Esophagus muscularis mucosa (tissue), 4 donors: ENCODE measurements at regions not wholly inside any gene's neighbourhood (a gene's known extent, or its start where the extent isn't known, plus 50 kb on each side); places are given as distances from the start of the nearest gene placed in this dataset.

Source experiments
- DNase-seq: peaks from one replicate; pipeline ENCODE4 v3.0.0-alpha.2; 2017; ENCODE audit errors: extremely low spot score
- H3K27ac ChIP-seq, 4 donors: fragments of 200-600 bp; sonication (generic); replicated peaks in 1 of 4; 1 replicate in 3 of 4; 2 replicates in 1 of 4; pipeline ENCODE4 v1.5.1; 2016 to 2019; ENCODE audit warnings: mild to moderate bottlenecking in 1 of 4
- H3K27me3 ChIP-seq, 4 donors: fragments of 200-600 bp; sonication (generic); one replicate each; pipeline versions ENCODE4 v1.5.1 to v1.6.0; 2016 to 2019
- H3K36me3 ChIP-seq, 4 donors: fragments of 200-600 bp; sonication (generic); one replicate each; pipeline ENCODE4 v1.5.1; 2016 to 2019
- H3K4me1 ChIP-seq, 4 donors: fragments of 200-600 bp; sonication (generic); one replicate each; pipeline ENCODE4 v1.5.1; 2016 to 2019
- H3K4me3 ChIP-seq, 4 donors: fragments of 200-600 bp; sonication (generic); 1 replicate in 2 of 4; 2 replicates in 2 of 4; pipeline ENCODE4 v1.5.1; 2016 to 2019; ENCODE audit warnings: mild to moderate bottlenecking in 4 of 4, moderate library complexity in 1 of 4
- H3K9me3 ChIP-seq, 4 donors: fragments of 200-600 bp; sonication (generic); 1 replicate in 3 of 4; 2 replicates in 1 of 4; pipeline ENCODE4 v1.5.1; 2016 to 2019
- CTCF ChIP-seq, 3 experiments: fragments of 200-600 bp in 2 of 3; fragments of 450-650 bp in 1 of 3; sonication (generic) in 2 of 3; IDR thresholded peaks; one replicate each; pipeline ENCODE4 v1.5.1; 2017 to 2019; ENCODE audit warnings: antibody characterized with exemption in 3 of 3, mild to moderate bottlenecking in 2 of 3, moderate library complexity in 1 of 3
- EP300 ChIP-seq: sonication (generic); formaldehyde crosslinking; IDR thresholded peaks from one replicate; pipeline ENCODE4 v1.6.1; 2017; ENCODE audit warnings: antibody characterized with exemption
- POLR2A ChIP-seq: fragments of 450-650 bp; IDR thresholded peaks from one replicate; pipeline ENCODE4 v1.6.1; 2017; ENCODE audit warnings: antibody characterized with exemption, moderate library complexity, mild to moderate bottlenecking, low read depth
- POLR2AphosphoS5 ChIP-seq, 2 donors: sonication (generic); formaldehyde crosslinking; IDR thresholded peaks; one replicate each; pipeline ENCODE4 v1.6.1; 2017; ENCODE audit warnings: antibody characterized with exemption in 2 of 2
- WGBS: methylation state at CpG from one replicate; pipeline ENCODE4 v1.1.5; 2018; 5-methylcytosine and 5-hydroxymethylcytosine counted together
- intact Hi-C: fragments of 100-400 bp; cut with DNase I; formaldehyde crosslinking; loops from one replicate; pipeline ENCODE4 v1.15.1; 2023

- intact Hi-C loops: no loop called here
- DNase-seq: no peak
Observed at GRCh38 chr22:47269516-47270088, 507.2 kb downstream of the TBC1D22A start.

GRCh38 chr22:47267513-47268282, 505.2 kb downstream of the TBC1D22A start:
- TF ChIP-seq CTCF (IDR thresholded peaks at IDR 0.05) (no peak), POLR2AphosphoS5 (IDR thresholded peaks at IDR 0.05) (no peak)
- intact Hi-C loops: no loop called here
- H3K4me3 ChIP-seq: no peak overlapping the region
- H3K9me3 ChIP-seq: peaks cover 0 to 18% (median 8%) of the 10 kb centered on the region in 4 donors
- H3K27ac ChIP-seq: no peak overlapping the region
- no peaks in the 10 kb centered on the region for H3K4me1 ChIP-seq
- H3K36me3 ChIP-seq: no peaks in the 10 kb centered on the region
- no peak for DNase-seq
- peaks cover 0 to 5% (median 0%) of the 10 kb centered on the region in 4 donors for H3K27me3 ChIP-seq
- WGBS: 62% methylated on average over 9 of the region's 9 CpGs

More at GRCh38 chr22:47269516-47270088, 507.2 kb downstream of the TBC1D22A start:
- Histone ChIP-seq H3K36me3 (no peaks in the 10 kb centered on the region), H3K4me1 (no peaks in the 10 kb centered on the region), H3K27me3 (peaks cover 0 to 11% (median 0%) of the 10 kb centered on the region in 4 donors), H3K27ac (no peak overlapping the region), H3K4me3 (no peak overlapping the region), H3K9me3 (peaks cover 0 to 18% (median 8%) of the 10 kb centered on the region in 4 donors)
- WGBS: 84% methylated on average over 6 of the region's 6 CpGs
- TF ChIP-seq CTCF (IDR thresholded peaks at IDR 0.05) (no peak), POLR2AphosphoS5 (IDR thresholded peaks at IDR 0.05) (no peak), EP300 (no peak), POLR2A (no peak)

GRCh38 chr22:47266329-47266728, 503.9 kb downstream of the TBC1D22A start:
- no peak for DNase-seq
- Histone ChIP-seq H3K27ac (no peak overlapping the region), H3K36me3 (no peaks in the 10 kb centered on the region), H3K4me3 (no peak overlapping the region), H3K27me3 (peaks cover 0 to 5% (median 0%) of the 10 kb centered on the region in 4 donors), H3K4me1 (no peaks in the 10 kb centered on the region), H3K9me3 (peaks cover 0 to 18% (median 8%) of the 10 kb centered on the region in 4 donors)
- intact Hi-C loops: no loop called here
- TF ChIP-seq CTCF (IDR thresholded peaks at IDR 0.05) (no peak), POLR2AphosphoS5 (IDR thresholded peaks at IDR 0.05) (no peak), POLR2A (no peak), EP300 (no peak)
- WGBS: 75% methylated on average over 4 of the region's 4 CpGs

GRCh38 chr22:47260551-47260950, 498.1 kb downstream of the TBC1D22A start:
- intact Hi-C loops: no loop called here
- H3K4me1 ChIP-seq: no peaks in the 10 kb centered on the region
- H3K4me3 ChIP-seq: no peak overlapping the region
- TF ChIP-seq POLR2AphosphoS5 (IDR thresholded peaks at IDR 0.05): no peak
- no peak for TF ChIP-seq CTCF (IDR thresholded peaks at IDR 0.05)
- no peak for TF ChIP-seq EP300
- no peak for TF ChIP-seq POLR2A
- H3K27ac ChIP-seq: no peak overlapping the region
- H3K9me3 ChIP-seq: no peaks in the 10 kb centered on the region
- 63% methylated on average over 5 of the region's 5 CpGs for WGBS
- H3K27me3 ChIP-seq: peaks cover 0 to 28% (median 0%) of the 10 kb centered on the region in 4 donors
- H3K36me3 ChIP-seq: no peaks in the 10 kb centered on the region
- DNase-seq: no peak
